RPMI7951 (cell line): ENCODE measurements at regions not wholly inside any gene's neighbourhood (a gene's known extent, or its start where the extent isn't known, plus 50 kb on each side); places are given as distances from the start of the nearest gene placed in this dataset.
"Not testable (repeated sequence)": the region's sequence is repeated elsewhere in the genome, so short reads cannot be mapped to it uniquely, and the experiment has no call there.

ENCODE experiments used
- DNase-seq: peaks from one replicate; pipeline ENCODE4 v3.0.0-alpha.2; 2012; ENCODE audit warnings: low read depth

DNA sequence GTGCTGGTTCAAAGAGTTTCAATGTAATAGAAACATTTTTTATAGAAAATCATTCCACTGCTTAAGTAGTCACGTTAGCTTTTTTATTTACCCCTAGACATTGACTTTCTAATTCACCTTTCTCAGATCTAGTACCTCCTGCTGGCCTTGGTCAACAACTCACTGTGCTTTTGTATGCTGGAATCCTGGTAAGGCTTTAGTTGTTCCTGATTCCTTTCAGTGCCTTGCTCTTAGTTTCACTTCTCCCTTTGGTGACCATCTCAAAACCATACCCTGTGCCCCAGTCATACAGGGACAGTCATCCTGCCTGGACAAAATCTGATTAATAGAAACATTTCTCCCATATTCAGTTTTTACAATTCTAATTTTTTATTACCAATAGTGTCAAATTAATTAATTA is 130.2 kb downstream of the GPR37 start:
- no peak for DNase-seq

DNA sequence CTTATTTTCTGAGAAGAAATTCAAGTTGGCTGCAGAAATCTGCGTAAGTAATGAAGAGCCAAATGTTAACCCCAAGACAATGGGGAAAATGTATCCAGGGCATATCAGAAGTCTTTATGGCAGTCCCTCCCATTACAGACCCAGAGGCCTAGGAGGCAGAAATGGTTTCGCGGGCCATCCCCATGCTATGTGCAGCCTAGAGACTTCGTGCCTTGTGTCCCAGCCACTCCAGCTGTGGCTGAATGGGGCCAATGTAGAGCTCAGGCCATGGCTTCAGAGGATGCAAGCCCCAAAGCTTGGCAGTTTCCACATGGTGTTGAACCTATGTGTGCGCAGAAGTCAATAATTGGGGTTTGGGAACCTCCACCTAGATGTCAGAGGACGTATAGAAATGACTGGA is 131.9 kb downstream of the GPR37 start:
- no peak for DNase-seq

DNA sequence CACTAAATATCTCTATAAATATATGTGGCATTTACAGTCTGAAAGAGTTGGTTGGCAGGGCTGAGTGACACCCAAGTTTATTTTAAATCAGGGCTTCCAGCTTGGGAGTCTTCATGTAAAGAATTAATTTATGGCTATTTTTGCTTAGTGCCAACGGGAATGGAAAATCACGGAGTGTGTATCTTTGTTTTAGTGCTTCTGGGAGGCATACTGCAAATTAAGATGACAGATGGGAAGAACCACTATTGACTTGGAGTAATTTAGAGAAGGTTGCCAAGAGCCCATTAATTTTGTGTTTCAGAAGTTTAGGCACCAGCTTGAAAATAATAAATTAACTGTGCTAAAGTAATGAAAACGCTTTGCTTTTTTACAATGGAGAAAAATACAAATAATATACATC is 135.2 kb downstream of the GPR37 start:
- DNase-seq, result no peak

DNA sequence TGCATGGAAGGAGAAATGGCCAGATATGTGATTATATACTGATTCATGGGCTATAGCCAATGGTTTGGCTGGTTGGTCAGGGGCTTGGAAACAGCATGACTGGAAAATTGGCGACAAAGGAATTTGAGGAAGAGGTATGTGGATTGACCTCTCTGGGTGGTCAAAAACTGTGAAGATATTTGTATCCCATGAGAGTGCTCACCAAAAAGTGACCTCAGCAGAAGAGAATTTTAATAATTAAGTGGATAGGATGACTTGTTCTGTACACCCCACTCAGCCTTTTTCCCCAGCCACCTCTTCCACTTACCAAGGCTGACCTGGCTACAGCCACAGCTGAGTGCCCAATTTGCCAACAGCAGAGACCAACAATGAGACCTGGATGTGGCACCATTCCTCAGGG is 146.7 kb downstream of the GPR37 start:
- DNase-seq, result no peak

DNA sequence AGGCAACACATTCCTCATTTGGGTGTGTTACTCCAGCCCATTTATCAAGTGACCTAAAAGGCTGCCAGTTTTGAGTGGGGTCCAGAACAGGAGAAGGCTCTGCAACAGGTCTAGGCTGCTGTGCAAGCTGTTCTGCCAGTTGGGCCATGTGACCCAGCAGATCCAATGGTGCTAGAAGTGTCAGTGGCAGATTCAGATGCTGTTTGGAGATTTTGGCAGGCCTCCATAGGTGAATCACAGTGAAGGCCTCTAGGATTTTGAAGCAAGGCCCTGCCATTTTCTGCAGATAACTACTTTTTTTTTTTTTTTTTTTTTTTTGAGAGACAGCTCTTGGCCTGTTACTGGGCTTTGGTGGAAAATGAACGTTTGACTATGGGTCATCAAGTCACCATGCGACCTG is 147.5 kb downstream of the GPR37 start:
- not testable (repeated sequence) for DNase-seq

- DNase-seq, result peak; percentile 1
These were observed 162.5 kb downstream of the GPR37 start for GRCh38 chr7:124603066-124603465.

DNA sequence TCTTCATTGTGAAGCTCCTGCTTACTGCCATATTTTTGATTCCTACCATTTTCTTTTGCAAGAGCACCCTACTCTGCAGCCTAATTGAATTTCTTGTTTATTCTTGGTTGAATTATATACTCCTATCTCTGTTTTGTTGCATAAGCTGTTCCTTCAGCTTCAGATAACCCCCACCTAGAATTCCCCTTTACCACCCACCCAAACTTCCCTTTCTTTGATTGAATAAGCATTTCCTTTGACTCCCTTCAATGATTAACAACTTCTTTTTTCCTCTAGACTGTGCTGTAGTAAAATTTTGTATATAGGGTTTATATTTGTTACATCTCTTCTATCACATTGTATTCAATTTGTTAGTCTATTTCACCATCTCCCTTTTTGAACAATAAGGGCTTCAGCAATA is 168.1 kb downstream of the GPR37 start:
- no peak for DNase-seq

DNA sequence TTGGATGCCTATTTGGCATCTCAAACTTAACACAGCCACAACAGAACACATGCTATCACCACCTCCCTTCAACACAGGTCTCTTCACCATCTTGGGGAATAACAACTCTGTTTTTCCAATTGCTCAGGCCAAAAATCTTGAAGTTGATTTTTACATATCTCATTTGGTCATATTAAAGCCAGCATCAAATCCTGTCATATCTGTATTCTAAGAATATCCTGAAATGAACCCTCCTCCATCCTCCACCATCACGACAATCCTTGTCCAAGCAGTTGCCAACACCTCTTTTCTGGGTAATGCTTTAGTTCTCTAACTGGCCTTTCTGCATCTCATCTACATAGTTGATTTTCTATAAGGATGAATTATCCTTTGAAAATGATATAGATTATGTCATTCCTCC is 168.7 kb downstream of the GPR37 start:
- DNase-seq, result no peak

DNA sequence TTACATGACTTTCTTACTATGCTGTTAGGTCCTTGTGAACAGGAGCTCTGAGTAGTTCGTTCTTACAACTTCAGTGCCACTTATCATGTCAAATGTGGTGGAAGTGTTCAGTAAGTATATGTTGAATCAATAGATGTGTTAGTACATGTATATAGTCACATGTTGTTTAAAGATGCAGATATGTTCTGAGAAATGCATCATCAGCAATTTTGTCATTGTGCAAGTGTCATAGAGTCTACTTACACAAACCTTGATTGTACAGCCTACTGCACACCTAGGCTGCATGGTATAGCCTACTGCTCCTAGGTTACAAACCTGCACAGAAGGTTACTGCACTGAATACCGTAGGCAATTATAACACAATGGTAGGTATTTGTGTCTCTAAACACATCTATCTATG is 174.8 kb downstream of the GPR37 start:
- DNase-seq, result no peak

DNA sequence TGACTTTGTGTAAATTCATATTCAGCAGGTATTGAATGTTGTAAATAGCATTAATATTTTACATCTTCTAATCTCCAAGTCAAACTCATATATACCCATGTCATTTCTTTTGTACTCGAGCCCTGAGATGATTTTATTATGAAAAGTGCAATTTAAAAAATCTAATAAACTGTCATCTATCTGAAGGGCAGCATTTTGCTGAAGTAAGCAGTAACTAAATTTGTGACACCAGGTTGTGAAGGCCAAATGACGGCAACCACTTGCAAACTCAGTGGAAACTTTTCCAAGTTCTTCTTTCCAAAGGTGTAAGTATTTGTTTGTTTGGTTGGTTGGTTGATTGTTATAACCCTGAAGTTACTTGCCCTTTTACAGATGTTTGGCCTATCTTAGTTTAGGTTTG is 188.3 kb downstream of the GPR37 start:
- DNase-seq, result no peak

GRCh38 chr7:124575176-124575575 is 190.4 kb downstream of the GPR37 start:
- no peak for DNase-seq

- no peak for DNase-seq
These were observed 195.0 kb downstream of the GPR37 start for GRCh38 chr7:124570558-124570957.

DNA sequence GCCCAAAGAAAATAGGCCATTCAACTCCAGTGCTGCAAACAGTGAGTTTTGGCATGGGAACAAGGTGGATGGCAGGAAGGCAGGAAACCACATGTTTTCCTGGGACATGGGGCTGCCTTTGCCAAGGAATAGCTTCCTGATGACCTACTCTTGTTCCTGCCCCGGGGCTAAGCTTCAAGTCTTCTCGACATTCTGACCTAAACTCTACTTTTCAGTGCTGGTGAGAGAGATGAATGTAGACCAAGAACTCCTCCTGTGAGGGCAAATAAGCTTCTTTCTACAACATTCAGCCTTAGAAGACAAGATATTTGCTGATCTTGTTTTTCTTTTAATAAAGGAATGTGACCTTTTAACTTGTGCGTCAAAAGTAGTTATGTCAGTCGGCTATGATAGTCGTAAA is 199.0 kb downstream of the GPR37 start:
- peak; percentile 79 for DNase-seq

DNA sequence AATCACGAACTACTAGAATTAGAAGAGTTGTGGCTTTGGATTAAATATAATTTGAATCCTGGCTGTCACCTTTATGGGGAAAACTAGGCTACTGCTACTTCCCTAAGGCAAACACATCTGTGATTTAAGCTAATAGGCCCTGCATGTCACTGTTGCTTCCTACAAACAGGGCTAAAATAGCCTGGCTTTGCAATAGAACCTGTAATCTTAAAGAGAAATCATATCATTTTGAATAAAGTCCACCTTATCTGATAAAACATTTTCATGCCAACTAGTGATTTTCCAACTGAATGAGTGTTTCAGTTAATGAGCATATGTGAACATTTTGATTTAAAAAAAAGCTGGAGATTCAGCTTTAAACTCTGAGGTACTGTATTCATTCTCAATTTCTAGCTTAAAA is 208.0 kb downstream of the GPR37 start:
- no peak for DNase-seq

DNA sequence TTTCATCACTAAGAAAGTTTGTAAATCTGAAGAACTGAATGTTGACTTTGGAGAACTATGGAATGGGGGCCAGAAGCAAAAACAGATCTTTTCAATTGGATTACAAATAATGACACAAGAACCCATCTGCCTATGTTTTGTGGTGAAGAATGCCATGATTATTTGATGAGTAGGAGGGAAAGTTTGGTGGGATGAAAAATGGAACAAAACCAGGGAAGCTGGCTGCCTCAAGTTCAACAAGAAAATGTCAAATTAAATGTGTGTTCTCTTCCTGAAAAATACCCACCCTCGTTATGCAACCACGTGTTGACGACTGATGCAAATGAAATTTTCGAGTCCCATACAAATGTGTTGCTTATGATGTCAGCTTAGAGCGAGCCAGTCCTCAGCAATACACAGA is 208.5 kb downstream of the GPR37 start:
- no peak for DNase-seq

GRCh38 chr7:124553502-124553901 is 212.1 kb downstream of the GPR37 start:
- no peak for DNase-seq

DNA sequence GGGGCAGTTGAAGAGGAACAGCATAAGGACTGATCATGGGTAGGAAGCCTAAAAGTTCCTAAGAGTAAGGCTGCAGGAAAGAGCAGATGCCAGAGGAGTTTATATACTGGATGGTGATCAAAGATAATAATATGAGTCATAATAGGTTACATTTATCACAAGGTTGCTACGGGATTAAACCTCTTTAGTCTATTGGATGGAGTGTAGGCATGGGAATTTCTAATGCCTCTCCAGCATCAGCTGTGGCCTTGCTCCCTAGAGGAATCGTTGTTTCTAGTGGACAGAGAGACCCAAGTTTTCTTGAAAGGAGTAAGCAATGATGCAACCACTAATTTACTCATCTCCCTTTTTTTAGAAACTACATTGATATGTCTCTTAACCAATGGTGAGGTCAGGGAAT is 213.4 kb downstream of the GPR37 start:
- no peak for DNase-seq

GRCh38 chr7:124550036-124550435 is 215.6 kb downstream of the GPR37 start:
- DNase-seq, result no peak

DNA sequence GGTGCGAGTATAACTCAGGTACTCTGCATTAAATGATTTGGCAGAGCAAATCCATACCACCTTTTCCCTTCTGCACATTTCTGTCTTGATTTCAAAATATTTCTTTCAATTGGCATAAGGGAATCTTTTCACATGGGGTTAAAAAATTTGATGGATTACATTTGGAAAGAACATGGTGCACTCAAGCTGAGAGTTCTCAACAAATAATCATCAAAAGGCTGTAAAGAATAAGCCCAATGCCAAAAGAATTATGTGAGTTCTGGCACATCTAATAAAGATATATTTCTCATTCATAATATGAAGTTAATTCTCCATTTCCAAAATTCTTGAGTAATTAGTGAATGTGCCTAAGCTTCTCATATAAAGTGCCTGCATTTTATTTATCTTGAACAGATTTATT is 223.1 kb downstream of the GPR37 start:
- DNase-seq, result no peak

GRCh38 chr7:124536156-124536762 is 229.3 kb downstream of the GPR37 start:
- DNase-seq, result peak; percentile 9

DNA sequence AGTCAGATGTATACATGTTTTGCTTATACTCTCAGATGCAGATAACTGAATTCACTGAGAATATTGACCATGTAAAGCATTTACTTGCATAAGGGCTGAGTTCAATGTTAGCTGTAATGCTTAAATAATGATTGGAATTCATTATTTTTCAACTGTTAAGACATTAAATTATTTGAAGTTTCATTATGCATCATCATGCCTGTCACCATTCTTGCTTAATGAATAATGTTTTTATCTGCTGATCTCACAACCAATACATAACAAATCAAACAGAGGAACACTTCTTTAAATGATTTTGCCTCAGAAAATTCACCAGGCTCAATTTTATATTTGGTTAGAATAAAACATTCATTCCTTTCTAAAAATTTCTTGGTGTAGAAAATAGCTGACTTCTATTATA is 233.4 kb downstream of the GPR37 start:
- no peak for DNase-seq

GRCh38 chr7:124516911-124517310 is 248.7 kb downstream of the GPR37 start:
- DNase-seq, result no peak

DNA sequence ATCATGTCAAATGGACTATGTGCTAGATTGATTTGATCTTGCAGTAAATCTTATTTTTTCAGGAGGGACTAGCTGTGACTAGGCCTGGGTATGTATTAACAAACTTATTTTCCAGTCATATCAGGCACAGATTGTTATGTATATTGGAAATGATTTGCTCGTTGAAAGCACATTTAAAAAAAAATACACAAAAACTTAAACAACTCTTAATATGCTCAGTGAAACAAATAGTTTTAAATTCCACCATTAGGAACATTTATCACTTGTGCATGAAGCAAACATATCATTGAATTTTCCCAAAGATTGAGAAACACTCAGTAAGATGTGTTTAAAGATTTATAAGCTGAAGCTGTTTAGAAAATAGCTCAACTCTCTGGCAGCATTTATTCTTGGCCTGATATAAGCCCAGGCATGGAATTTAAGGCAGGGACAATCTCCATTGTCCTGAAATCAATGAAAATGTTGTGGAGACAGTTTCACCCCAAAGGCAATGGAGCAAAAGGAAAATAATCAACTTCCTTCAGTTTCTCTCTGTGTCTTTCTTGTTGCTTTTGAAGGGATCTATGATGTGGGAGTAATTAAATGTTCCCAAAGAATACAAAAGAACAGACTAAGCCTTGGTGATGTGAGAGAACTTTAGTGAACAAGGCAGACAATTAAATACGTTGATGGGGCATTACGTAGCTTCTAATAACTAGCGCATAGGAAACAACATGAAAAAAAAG is 250.3 kb downstream of the GPR37 start:
- DNase-seq, result no peak

DNA sequence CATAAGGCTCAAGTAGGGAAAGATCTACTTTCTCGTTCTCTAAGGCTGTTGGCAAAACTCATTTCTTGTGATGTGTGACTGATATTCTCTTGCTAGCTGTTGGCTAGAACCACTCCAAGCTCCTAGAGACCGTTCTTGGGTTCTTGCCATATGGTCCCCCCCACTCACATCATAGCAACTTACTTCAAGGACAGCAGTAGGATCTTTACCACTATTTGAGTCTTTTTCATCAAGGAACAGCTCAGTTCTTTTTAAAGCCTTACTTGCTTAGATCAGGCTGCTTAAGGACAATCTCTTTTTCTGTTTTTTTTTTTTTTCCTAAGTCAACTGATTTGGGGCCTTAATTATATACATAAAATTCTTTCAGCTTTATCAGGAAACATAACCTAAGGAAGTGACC is 251.1 kb downstream of the GPR37 start:
- no peak for DNase-seq
